Transverse colon (tissue), 4 donors: ENCODE measurements at regions not wholly inside any gene's neighbourhood (a gene's known extent, or its start where the extent isn't known, plus 50 kb on each side); places are given as distances from the start of the nearest gene placed in this dataset.

Experiments
- DNase-seq: peaks from one replicate; pipeline ENCODE4 v3.0.0-alpha.2; 2019
- H3K27ac ChIP-seq, 4 donors: fragments of 200-600 bp; sonication (generic); 2 replicates each; pipeline ENCODE4 v1.5.1; 2016 to 2018; ENCODE audit warnings: inconsistent platforms in 4 of 4
- H3K27me3 ChIP-seq: fragments of 200-600 bp; sonication (generic); 2 replicates; pipeline ENCODE4 v1.5.1; 2017; ENCODE audit warnings: inconsistent platforms
- H3K36me3 ChIP-seq, 4 donors: fragments of 200-600 bp; sonication (generic); 2 replicates each; pipeline ENCODE4 v1.5.1; 2017 to 2019; ENCODE audit warnings: inconsistent platforms in 4 of 4
- H3K4me1 ChIP-seq, 4 donors: fragments of 200-600 bp; sonication (generic); 2 replicates each; pipeline ENCODE4 v1.5.1; 2017 to 2020; ENCODE audit warnings: inconsistent platforms in 4 of 4
- H3K4me3 ChIP-seq, 4 donors: fragments of 200-600 bp; sonication (generic); 1 replicate in 1 of 4; 2 replicates in 3 of 4; pipeline versions ENCODE4 v1.5.1 to v1.6.1; 2017 to 2019; ENCODE audit warnings: inconsistent platforms in 4 of 4
- H3K9me3 ChIP-seq, 2 donors: fragments of 200-600 bp; sonication (generic); 2 replicates each; pipeline ENCODE4 v1.5.1; 2017 to 2019; ENCODE audit warnings: inconsistent platforms in 2 of 2
- EP300 ChIP-seq: sonication (generic); formaldehyde crosslinking; IDR thresholded peaks from one replicate; pipeline ENCODE4 v1.6.1; 2017; ENCODE audit warnings: antibody characterized with exemption, low read depth
- POLR2A ChIP-seq: fragments of 450-650 bp; IDR thresholded peaks from one replicate; pipeline ENCODE4 v1.6.1; 2016; ENCODE audit warnings: antibody characterized with exemption, mild to moderate bottlenecking, moderate library complexity
- POLR2AphosphoS5 ChIP-seq, 3 donors: sonication (generic); formaldehyde crosslinking; IDR thresholded peaks; one replicate each; pipeline ENCODE4 v1.6.1; 2016; ENCODE audit warnings: antibody characterized with exemption in 3 of 3
- WGBS, 2 donors: methylation state at CpG; one replicate each; pipeline ENCODE4 v1.1.5; 2018; ENCODE audit warnings: low coverage in 1 of 2; 5-methylcytosine and 5-hydroxymethylcytosine counted together
- in situ Hi-C, 4 donors: fragments of 200-750 bp; cut with MboI; loops; one replicate each; pipeline versions ENCODE4 v1.15.0 to v1.15.1; 2017; ENCODE audit warnings: low sequenced_read_pairs in 3 of 4, low pct_ligation_motif_present in 1 of 4, low pct_unique_long_range_greater_than_20kb in 1 of 4
- intact Hi-C: fragments of 100-400 bp; cut with DNase I; formaldehyde crosslinking; loops from one replicate; pipeline ENCODE4 v1.15.1; 2023; ENCODE audit warnings: low total_unique reads
- TF ChIP-seq, protein P1 (sequence below), 5 experiments: fragments of 200-600 bp in 3 of 5; fragments of 450-650 bp in 2 of 5; sonication (generic) in 3 of 5; IDR thresholded peaks; 1 replicate in 2 of 5; 2 replicates in 3 of 5; pipeline ENCODE4 v1.5.1; 2016 to 2017; ENCODE audit warnings: antibody characterized with exemption in 5 of 5, inconsistent platforms in 3 of 5, mild to moderate bottlenecking in 2 of 5, moderate library complexity in 1 of 5

DNA sequence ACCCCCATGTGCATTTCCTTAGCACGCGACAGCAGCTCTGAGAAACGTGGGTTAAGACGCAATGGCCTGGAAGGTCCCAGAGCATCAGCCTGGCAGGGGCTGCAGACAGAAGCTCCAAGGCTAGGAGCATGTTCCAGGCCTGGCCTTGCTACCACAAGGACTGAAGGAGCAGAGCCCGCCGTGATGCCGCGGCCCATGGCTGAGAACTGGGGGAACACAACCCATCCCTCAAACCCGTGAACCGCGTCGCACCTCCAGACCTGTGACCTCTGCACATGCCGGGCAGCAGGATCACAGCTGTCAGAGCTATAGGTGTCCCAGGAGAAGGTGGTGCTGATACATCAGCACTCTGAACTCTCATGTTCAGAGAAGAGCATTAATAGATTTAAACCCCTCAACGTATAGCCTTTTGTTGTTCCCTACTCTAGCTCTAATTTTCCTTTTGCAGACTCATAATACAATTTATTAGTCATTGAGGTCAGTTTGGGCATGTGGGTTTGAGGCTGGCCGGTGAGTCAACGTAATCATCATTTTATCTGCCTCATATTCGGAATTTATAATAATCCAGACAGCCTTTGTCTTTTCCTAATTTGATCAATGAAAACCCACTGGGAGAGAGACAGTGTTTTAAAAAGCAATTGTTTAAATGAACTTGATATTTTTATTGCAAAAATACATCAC lies 222.5 kb upstream of the TCERG1L start:
- H3K36me3 ChIP-seq: no peaks in the 10 kb centered on the region
- in situ Hi-C loops: no loop called here
- no peaks in the 10 kb centered on the region for H3K4me1 ChIP-seq
- H3K27me3 ChIP-seq: no peaks in the 10 kb centered on the region
- no peak overlapping the region for H3K4me3 ChIP-seq
- H3K9me3 ChIP-seq: no peaks in the 10 kb centered on the region
- WGBS, 2 donors: 92 to 94% methylated on average over 3 to 17 of the region's 17 CpGs
- TF ChIP-seq POLR2A: no peak
- TF ChIP-seq, protein P1, sequence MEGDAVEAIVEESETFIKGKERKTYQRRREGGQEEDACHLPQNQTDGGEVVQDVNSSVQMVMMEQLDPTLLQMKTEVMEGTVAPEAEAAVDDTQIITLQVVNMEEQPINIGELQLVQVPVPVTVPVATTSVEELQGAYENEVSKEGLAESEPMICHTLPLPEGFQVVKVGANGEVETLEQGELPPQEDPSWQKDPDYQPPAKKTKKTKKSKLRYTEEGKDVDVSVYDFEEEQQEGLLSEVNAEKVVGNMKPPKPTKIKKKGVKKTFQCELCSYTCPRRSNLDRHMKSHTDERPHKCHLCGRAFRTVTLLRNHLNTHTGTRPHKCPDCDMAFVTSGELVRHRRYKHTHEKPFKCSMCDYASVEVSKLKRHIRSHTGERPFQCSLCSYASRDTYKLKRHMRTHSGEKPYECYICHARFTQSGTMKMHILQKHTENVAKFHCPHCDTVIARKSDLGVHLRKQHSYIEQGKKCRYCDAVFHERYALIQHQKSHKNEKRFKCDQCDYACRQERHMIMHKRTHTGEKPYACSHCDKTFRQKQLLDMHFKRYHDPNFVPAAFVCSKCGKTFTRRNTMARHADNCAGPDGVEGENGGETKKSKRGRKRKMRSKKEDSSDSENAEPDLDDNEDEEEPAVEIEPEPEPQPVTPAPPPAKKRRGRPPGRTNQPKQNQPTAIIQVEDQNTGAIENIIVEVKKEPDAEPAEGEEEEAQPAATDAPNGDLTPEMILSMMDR (IDR thresholded peaks at IDR 0.05): no peak
- no peak for TF ChIP-seq POLR2AphosphoS5 (IDR thresholded peaks at IDR 0.05)
- no peak for TF ChIP-seq EP300
- H3K27ac ChIP-seq: no peak overlapping the region
- DNase-seq: no peak
- intact Hi-C loops: no loop called here

DNA sequence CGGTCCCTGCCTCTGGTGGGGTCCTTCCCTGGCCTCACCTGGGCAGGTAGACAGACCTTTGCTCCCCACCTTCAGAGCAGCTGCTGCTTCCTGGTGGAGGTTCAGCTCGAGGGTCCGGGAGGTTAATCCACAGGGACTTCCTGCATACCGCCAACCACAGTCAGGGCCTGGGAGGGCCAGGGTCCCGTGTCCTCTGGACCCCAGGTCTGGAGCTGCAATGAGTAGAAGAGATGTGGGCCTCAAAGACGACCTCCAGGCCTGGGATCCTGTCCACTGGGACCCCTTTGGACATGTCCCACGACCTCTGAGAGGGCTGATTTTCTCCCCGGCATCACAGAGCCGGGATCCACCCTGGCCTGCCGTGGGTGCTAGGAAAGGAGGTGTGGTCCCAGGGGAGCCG lies 223.3 kb upstream of the TCERG1L start:
- no peaks in the 10 kb centered on the region for H3K27me3 ChIP-seq
- H3K4me1 ChIP-seq: no peaks in the 10 kb centered on the region
- no peak for DNase-seq
- 78 to 90% methylated on average over 5 of the region's 11 CpGs for WGBS, 2 donors
- in situ Hi-C loops: no loop called here
- H3K9me3 ChIP-seq: no peaks in the 10 kb centered on the region
- H3K27ac ChIP-seq: no peak overlapping the region
- no peak overlapping the region for H3K4me3 ChIP-seq
- TF ChIP-seq EP300 (no peak), POLR2AphosphoS5 (IDR thresholded peaks at IDR 0.05) (no peak), POLR2A (no peak)
- TF ChIP-seq, protein P1 (IDR thresholded peaks at IDR 0.05): no peak
- intact Hi-C loops: no loop called here
- no peaks in the 10 kb centered on the region for H3K36me3 ChIP-seq

DNA sequence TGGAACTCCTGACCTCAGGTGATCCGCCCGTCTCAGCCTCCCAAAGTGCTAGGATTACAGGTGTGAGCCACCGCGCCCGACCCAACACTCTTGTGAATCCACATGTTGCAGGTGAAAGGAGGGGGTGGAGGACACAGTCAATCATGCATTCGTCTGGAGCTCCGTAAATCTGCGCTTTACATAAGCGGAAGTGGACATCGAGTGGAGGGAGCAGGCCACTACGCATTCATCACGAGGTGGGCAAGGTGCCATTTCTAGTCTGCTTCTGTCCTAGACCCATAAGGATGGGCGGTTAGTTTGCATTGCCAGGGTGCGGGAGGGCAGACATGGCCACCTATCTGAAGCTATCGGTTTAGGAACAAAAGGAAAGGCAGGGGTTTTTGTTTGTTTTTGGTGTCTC lies 225.2 kb upstream of the TCERG1L start:
- in situ Hi-C loops (no loop called here), intact Hi-C loops (no loop called here)
- DNase-seq: no peak
- no peaks in the 10 kb centered on the region for H3K36me3 ChIP-seq
- H3K27me3 ChIP-seq: no peaks in the 10 kb centered on the region
- no peak overlapping the region for H3K27ac ChIP-seq
- H3K9me3 ChIP-seq: no peaks in the 10 kb centered on the region
- WGBS, 2 donors: 84% methylated on average over 15 of the region's 15 CpGs; no CpG with 5 or more reads in 1 of the 2 donors
- no peaks in the 10 kb centered on the region for H3K4me1 ChIP-seq
- no peak overlapping the region for H3K4me3 ChIP-seq
- TF ChIP-seq EP300 (no peak), POLR2AphosphoS5 (IDR thresholded peaks at IDR 0.05) (no peak), POLR2A (no peak)
- TF ChIP-seq, protein P1 (IDR thresholded peaks at IDR 0.05): no peak

DNA sequence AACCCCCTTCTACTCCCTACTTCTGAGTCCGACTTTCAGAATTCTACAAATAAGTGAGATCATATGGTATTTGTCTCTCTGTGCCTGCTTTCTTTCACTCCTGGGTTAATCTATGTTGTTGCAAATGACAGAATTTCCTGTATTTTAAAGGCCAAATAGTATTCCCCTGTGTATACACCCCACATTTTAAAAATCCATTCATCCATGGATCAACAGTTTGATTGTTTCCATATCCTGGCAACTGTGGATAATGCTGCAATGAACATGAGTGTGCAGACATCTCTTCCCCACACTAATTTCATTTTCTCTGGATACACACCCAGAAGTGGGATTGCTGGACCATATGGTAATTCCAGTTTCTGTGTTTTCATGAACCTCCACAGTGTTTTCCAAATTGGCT lies 225.8 kb upstream of the TCERG1L start:
- Histone ChIP-seq H3K4me1 (no peaks in the 10 kb centered on the region), H3K27ac (no peak overlapping the region), H3K4me3 (no peak overlapping the region), H3K9me3 (no peaks in the 10 kb centered on the region), H3K36me3 (no peaks in the 10 kb centered on the region), H3K27me3 (no peaks in the 10 kb centered on the region)
- in situ Hi-C loops: no loop called here
- no peak for DNase-seq
- TF ChIP-seq POLR2A (no peak), EP300 (no peak), POLR2AphosphoS5 (IDR thresholded peaks at IDR 0.05) (no peak)
- 40 to 61% methylated on average over 1 of the region's 1 CpG for WGBS, 2 donors
- intact Hi-C loops: no loop called here

DNA sequence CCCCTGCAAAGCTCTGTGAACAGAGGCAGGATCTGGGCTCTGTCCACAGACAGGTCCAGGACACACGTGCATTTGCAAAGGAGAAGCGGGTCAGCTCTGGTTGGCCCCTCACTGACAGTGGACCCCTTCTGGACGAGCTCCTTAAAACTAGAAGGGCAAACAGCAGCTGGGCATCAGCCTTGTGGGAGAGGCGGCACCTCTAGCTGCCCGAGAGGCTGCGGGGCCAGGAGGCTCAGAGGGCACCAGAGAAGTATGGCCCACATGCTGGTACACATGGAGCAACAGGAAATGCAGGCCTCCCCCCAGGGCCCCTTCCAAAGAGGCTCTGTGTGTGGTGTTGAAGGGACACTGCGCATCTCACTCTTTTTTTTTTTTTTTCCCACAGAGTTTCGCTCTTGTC lies 233.0 kb upstream of the TCERG1L start:
- no peaks in the 10 kb centered on the region for H3K27me3 ChIP-seq
- no peak overlapping the region for H3K4me3 ChIP-seq
- no peak overlapping the region for H3K27ac ChIP-seq
- intact Hi-C loops (no loop called here), in situ Hi-C loops (no loop called here)
- H3K9me3 ChIP-seq: no peaks in the 10 kb centered on the region
- 80 to 83% methylated on average over 2 to 8 of the region's 8 CpGs for WGBS, 2 donors
- H3K36me3 ChIP-seq: no peaks in the 10 kb centered on the region
- no peak for DNase-seq
- no peaks in the 10 kb centered on the region for H3K4me1 ChIP-seq
- no peak for TF ChIP-seq POLR2A
- TF ChIP-seq, protein P1 (IDR thresholded peaks at IDR 0.05): no peak
- TF ChIP-seq POLR2AphosphoS5 (IDR thresholded peaks at IDR 0.05): no peak
- no peak for TF ChIP-seq EP300
